ENCODE measurements at regions not wholly inside any gene's neighbourhood (a gene's known extent, or its start where the extent isn't known, plus 50 kb on each side); places are given as distances from the start of the nearest gene placed in this dataset.
"Not testable (repeated sequence)": the region's sequence is repeated elsewhere in the genome, so short reads cannot be mapped to it uniquely, and the experiment has no call there.

- WGBS, 5 donors = 48 to 68% (median 57%) methylated on average over 2 of the region's 2 CpGs
- no peak for DNase-seq
- intact Hi-C loops (cut with DNase I; ENCODE audit: low total_unique reads) = no loop called here
- H3K36me3 ChIP-seq = no peaks in the 10 kb centered on the region
- H3K9me3 ChIP-seq = no peaks in the 10 kb centered on the region
- H3K4me1 ChIP-seq = no peaks in the 10 kb centered on the region
- TF ChIP-seq POLR2AphosphoS5 (IDR thresholded peaks at IDR 0.05) (no peak), CTCF (IDR thresholded peaks at IDR 0.05) (no peak), EP300 (IDR thresholded peaks at IDR 0.05) (no peak)
- no peak overlapping the region for H3K4me3 ChIP-seq
- H3K27me3 ChIP-seq = no peaks in the 10 kb centered on the region
- no peak overlapping the region for H3K27ac ChIP-seq
Observed at GRCh38 chr7:68627247-68627864, 970.9 kb upstream of the AUTS2 start.

GRCh38 chr7:68630914-68631313, 967.4 kb upstream of the AUTS2 start:
- H3K27me3 ChIP-seq; H3K27ac ChIP-seq; H3K36me3 ChIP-seq; H3K4me3 ChIP-seq; intact Hi-C loops (cut with DNase I; ENCODE audit: low total_unique reads); H3K9me3 ChIP-seq; DNase-seq; H3K4me1 ChIP-seq: not testable (repeated sequence)
- WGBS, 5 donors = 92 to 100% (median 95%) methylated on average over 3 of the region's 3 CpGs

GRCh38 chr7:68640103-68640502, 958.2 kb upstream of the AUTS2 start:
- no peak overlapping the region for H3K4me3 ChIP-seq
- H3K9me3 ChIP-seq = peaks cover 4 to 14% (median 11%) of the 10 kb centered on the region in 4 donors
- no peaks in the 10 kb centered on the region for H3K4me1 ChIP-seq
- no peak overlapping the region for H3K27ac ChIP-seq
- no peaks in the 10 kb centered on the region for H3K36me3 ChIP-seq
- TF ChIP-seq POLR2AphosphoS5 (IDR thresholded peaks at IDR 0.05) (no peak), EP300 (IDR thresholded peaks at IDR 0.05) (no peak), CTCF (IDR thresholded peaks at IDR 0.05) (no peak), POLR2A (IDR thresholded peaks at IDR 0.05) (no peak)
- no peak for DNase-seq
- H3K27me3 ChIP-seq = no peaks in the 10 kb centered on the region
- intact Hi-C loops (cut with DNase I; ENCODE audit: low total_unique reads) = no loop called here
- 75 to 90% (median 83%) methylated on average over 3 of the region's 3 CpGs for WGBS, 5 donors

- no peak for DNase-seq
- 79 to 84% (median 79%) methylated on average over 3 of the region's 3 CpGs for WGBS, 5 donors
- Histone ChIP-seq H3K27me3 (no peaks in the 10 kb centered on the region), H3K9me3 (peaks cover 4 to 21% (median 16%) of the 10 kb centered on the region in 4 donors), H3K4me1 (no peaks in the 10 kb centered on the region), H3K36me3 (no peaks in the 10 kb centered on the region), H3K4me3 (no peak overlapping the region), H3K27ac (no peak overlapping the region)
- intact Hi-C loops (cut with DNase I; ENCODE audit: low total_unique reads) = no loop called here
- TF ChIP-seq POLR2A (IDR thresholded peaks at IDR 0.05) (no peak), EP300 (IDR thresholded peaks at IDR 0.05) (no peak), POLR2AphosphoS5 (IDR thresholded peaks at IDR 0.05) (no peak), CTCF (IDR thresholded peaks at IDR 0.05) (no peak)
Observed at GRCh38 chr7:68642727-68643126, 955.5 kb upstream of the AUTS2 start.

- no peak overlapping the region for H3K27ac ChIP-seq
- intact Hi-C loops (cut with DNase I; ENCODE audit: low total_unique reads) = no loop called here
- no peaks in the 10 kb centered on the region for H3K4me1 ChIP-seq
- TF ChIP-seq EP300 (IDR thresholded peaks at IDR 0.05) (no peak), POLR2AphosphoS5 (IDR thresholded peaks at IDR 0.05) (no peak), CTCF (IDR thresholded peaks at IDR 0.05) (no peak), POLR2A (IDR thresholded peaks at IDR 0.05) (no peak)
- DNase-seq = no peak
- H3K4me3 ChIP-seq = no peak overlapping the region
- H3K27me3 ChIP-seq = no peaks in the 10 kb centered on the region
- H3K36me3 ChIP-seq = no peaks in the 10 kb centered on the region
- 50 to 72% (median 69%) methylated on average over 1 of the region's 1 CpG for WGBS, 5 donors
- peaks cover 0 to 6% (median 0%) of the 10 kb centered on the region in 4 donors for H3K9me3 ChIP-seq
Observed at GRCh38 chr7:68663392-68663791, 934.9 kb upstream of the AUTS2 start.
